ENCODE measurements at regions not wholly inside any gene's neighbourhood (a gene's known extent, or its start where the extent isn't known, plus 50 kb on each side); places are given as distances from the start of the nearest gene placed in this dataset.

GRCh38 chrX:145613894-145614293 is 203.7 kb upstream of the SLITRK2 start:
- WGBS (ENCODE audit: low lambda C conversion rate): 0% methylated on average over 2 of the region's 3 CpGs
- TF ChIP-seq ZNF232 (CRISPR knock-in tag; IDR thresholded peaks at IDR 0.05; ENCODE audit: borderline replicate concordance) (no peak), CENPX (CRISPR knock-in tag; IDR thresholded peaks at IDR 0.05) (no peak), ZNF788 (CRISPR knock-in tag; IDR thresholded peaks at IDR 0.05; ENCODE audit: borderline replicate concordance) (no peak), NFIC (IDR thresholded peaks at IDR 0.05; ENCODE audit: low read length) (no peak), MXD1 (CRISPR knock-in tag; IDR thresholded peaks at IDR 0.05) (no peak), TCF7 (IDR thresholded peaks at IDR 0.05; ENCODE audit: low read depth) (no peak), ZFYVE20 (CRISPR knock-in tag; IDR thresholded peaks at IDR 0.05; ENCODE audit: borderline replicate concordance, low read depth) (no peak), BCLAF1 (IDR thresholded peaks at IDR 0.05) (no peak), ZFX (CRISPR knock-in tag; IDR thresholded peaks at IDR 0.05; ENCODE audit: low read depth) (no peak), TBX3 (IDR thresholded peaks at IDR 0.05; ENCODE audit: borderline replicate concordance) (no peak)
- no peak for FAIRE-seq
- Histone ChIP-seq H2AFZ (ENCODE audit: low read length) (no peak overlapping the region), H3K4me3 (replicated peaks in 1 of 3; ENCODE audit: insufficient read depth in 1 of 3, low read depth in 2 of 3, low read length in 3 of 3) (no peak overlapping the region), H3K36me3 (replicated peaks in 1 of 2; ENCODE audit: control insufficient read depth in 1 of 2, insufficient read depth in 2 of 2, low read length in 2 of 2) (no peaks in the 10 kb centered on the region), H4K20me1 (ENCODE audit: insufficient read depth, low read length) (no peaks in the 10 kb centered on the region), H3K27ac (ENCODE audit: extremely low read length, insufficient read depth, low read length) (no peak overlapping the region), H3K9me3 (ENCODE audit: low read length) (peaks cover 63% of the 10 kb centered on the region), H3K9ac (ENCODE audit: insufficient read depth, low read depth, low read length) (no peak overlapping the region), H3K27me3 (ENCODE audit: control insufficient read depth in 1 of 2, insufficient read depth in 2 of 2, low read length in 2 of 2) (no peaks in the 10 kb centered on the region), H3K4me2 (ENCODE audit: low read depth, low read length) (no peak overlapping the region), H3K79me2 (ENCODE audit: insufficient read depth, low read length) (no peaks in the 10 kb centered on the region), H3K4me1 (ENCODE audit: insufficient read depth, low read length) (no peaks in the 10 kb centered on the region)
- in situ Hi-C loops (cut with HindIII; ENCODE audit: extremely low pct_ligation_motif_present, low pct_unique_long_range_greater_than_20kb): no loop called here
- CTCF ChIA-PET (ENCODE audit: low intra/inter-chr PET ratio, low total read pairs): no interaction called here
- DNase-seq (ENCODE audit: low spot score): no peak
- BruUV-seq (replicated peaks): no TSS peak
- POLR2A ChIA-PET: no interaction called here
- intact Hi-C loops (cut with micrococcal nuclease; ENCODE audit: unreplicated experiment): no loop called here
- no peak for ATAC-seq

Measured in HepG2 (cell line).